GM12878 (cell line): ENCODE measurements at regions not wholly inside any gene's neighbourhood (a gene's known extent, or its start where the extent isn't known, plus 50 kb on each side); places are given as distances from the start of the nearest gene placed in this dataset.

Source experiments
- BHLHE40 ChIP-seq, 2 experiments: fragments of 450-650 bp in 1 of 2; IDR thresholded peaks; 2 replicates each; pipeline ENCODE4 v1.6.1; 2011 to 2017; ENCODE audit warnings: low read depth in 2 of 2, borderline replicate concordance in 1 of 2, improper control_type of control experiment in 1 of 2, low read length in 1 of 2, mild to moderate bottlenecking in 1 of 2
- CHD2 ChIP-seq: IDR thresholded peaks from 2 replicates; pipeline ENCODE4 v1.6.1; 2011; ENCODE audit warnings: low read depth, low read length, improper control_type of control experiment, borderline replicate concordance
- EP300 ChIP-seq, 2 experiments: fragments of 150-350 bp in 1 of 2; IDR thresholded peaks; 2 replicates each; pipeline ENCODE4 v1.6.1; 2011 to 2012; ENCODE audit warnings: low read depth in 2 of 2, low read length in 2 of 2, borderline replicate concordance in 1 of 2, improper control_type of control experiment in 1 of 2, inconsistent platforms in 1 of 2; ENCODE audit not compliant: control insufficient read depth in 1 of 2
- FOXM1 ChIP-seq: IDR thresholded peaks from 2 replicates; pipeline ENCODE4 v1.6.1; 2012; ENCODE audit warnings: low read depth, mild to moderate bottlenecking, inconsistent platforms, low read length, moderate library complexity
- NRF1 ChIP-seq: conservative IDR thresholded peaks from 2 replicates; pipeline ENCODE4 v1.6.1; 2011; ENCODE audit warnings: mild to moderate bottlenecking, low read depth, low read length, improper control_type of control experiment
- POLR2A ChIP-seq: IDR thresholded peaks from 2 replicates; pipeline ENCODE4 v1.6.1; 2011; ENCODE audit warnings: low read depth, mild to moderate bottlenecking, low read length
- SIN3A ChIP-seq: IDR thresholded peaks from 2 replicates; pipeline ENCODE4 v1.6.1; 2012; ENCODE audit warnings: low read depth, low read length, improper control_type of control experiment
- ZSCAN29 ChIP-seq: fragments of 450-650 bp; IDR thresholded peaks from 2 replicates; pipeline ENCODE4 v1.6.1; 2017; ENCODE audit warnings: mild to moderate bottlenecking, moderate library complexity
- TF ChIP-seq, protein P1 (sequence below), 3 experiments: IDR thresholded peaks in 2 of 3; conservative IDR thresholded peaks in 1 of 3; 2 replicates each; pipeline ENCODE4 v1.5.1; 2011; ENCODE audit warnings: low read depth in 3 of 3, low read length in 3 of 3, mild to moderate bottlenecking in 3 of 3, control low read depth in 2 of 3, moderate library complexity in 2 of 3, inconsistent platforms in 1 of 3, mixed read lengths in 1 of 3; ENCODE audit not compliant: control insufficient read depth in 2 of 3, insufficient read depth in 1 of 3; ENCODE audit errors: extremely low read depth in 1 of 3
- TF ChIP-seq, protein P2 (sequence below): fragments of 450-650 bp; formaldehyde crosslinking; IDR thresholded peaks from 2 replicates; pipeline ENCODE4 v1.4.0; 2022; ENCODE audit warnings: mild to moderate bottlenecking, moderate library complexity
- TF ChIP-seq, protein P3 (sequence below): IDR thresholded peaks from 2 replicates; pipeline ENCODE4 v1.6.1; 2012; ENCODE audit warnings: improper control_type of control experiment, low read depth, low read length; ENCODE audit not compliant: insufficient replicate concordance
- TF ChIP-seq, protein P4 (sequence below): IDR thresholded peaks from 2 replicates; pipeline ENCODE4 v1.6.1; 2011; ENCODE audit warnings: borderline replicate concordance, low read depth, mild to moderate bottlenecking, moderate library complexity, mixed read lengths, low read length; ENCODE audit not compliant: insufficient read depth; ENCODE audit errors: extremely low read length
- TF ChIP-seq, protein P5 (sequence below): fragments of 450-650 bp; IDR thresholded peaks from 2 replicates; pipeline ENCODE4 v1.6.1; 2016; ENCODE audit warnings: mild to moderate bottlenecking

DNA sequence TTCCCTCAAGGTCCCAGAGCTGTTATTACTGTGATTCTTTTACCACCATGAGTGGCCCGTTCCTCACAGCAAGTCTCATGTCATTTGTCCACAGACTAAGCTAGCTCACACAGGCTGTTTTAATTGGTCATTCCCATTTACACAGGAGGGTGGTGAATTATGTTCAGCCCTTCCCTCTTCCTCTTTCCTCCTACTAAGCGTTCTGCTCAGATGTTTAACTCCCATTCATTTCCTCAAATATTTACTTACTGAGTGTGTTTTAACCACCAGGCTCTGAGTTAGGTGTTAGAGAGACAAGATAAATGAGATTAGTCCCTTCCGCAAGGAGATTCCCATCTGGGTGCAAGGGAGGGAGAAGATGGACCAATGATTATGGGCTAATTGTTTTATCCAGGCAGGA lies 403.6 kb upstream of the ACVR2A start:
- TF ChIP-seq, protein P1, sequence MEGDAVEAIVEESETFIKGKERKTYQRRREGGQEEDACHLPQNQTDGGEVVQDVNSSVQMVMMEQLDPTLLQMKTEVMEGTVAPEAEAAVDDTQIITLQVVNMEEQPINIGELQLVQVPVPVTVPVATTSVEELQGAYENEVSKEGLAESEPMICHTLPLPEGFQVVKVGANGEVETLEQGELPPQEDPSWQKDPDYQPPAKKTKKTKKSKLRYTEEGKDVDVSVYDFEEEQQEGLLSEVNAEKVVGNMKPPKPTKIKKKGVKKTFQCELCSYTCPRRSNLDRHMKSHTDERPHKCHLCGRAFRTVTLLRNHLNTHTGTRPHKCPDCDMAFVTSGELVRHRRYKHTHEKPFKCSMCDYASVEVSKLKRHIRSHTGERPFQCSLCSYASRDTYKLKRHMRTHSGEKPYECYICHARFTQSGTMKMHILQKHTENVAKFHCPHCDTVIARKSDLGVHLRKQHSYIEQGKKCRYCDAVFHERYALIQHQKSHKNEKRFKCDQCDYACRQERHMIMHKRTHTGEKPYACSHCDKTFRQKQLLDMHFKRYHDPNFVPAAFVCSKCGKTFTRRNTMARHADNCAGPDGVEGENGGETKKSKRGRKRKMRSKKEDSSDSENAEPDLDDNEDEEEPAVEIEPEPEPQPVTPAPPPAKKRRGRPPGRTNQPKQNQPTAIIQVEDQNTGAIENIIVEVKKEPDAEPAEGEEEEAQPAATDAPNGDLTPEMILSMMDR (IDR thresholded peaks at IDR 0.05 in 2 of 3, conservative IDR thresholded peaks at IDR 0.05 in 1 of 3; ENCODE audit: control insufficient read depth in 2 of 3, extremely low read depth in 1 of 3, insufficient read depth in 1 of 3, low read depth in 3 of 3, low read length in 3 of 3) = no peak
- TF ChIP-seq EP300 (IDR thresholded peaks at IDR 0.05; ENCODE audit: borderline replicate concordance in 1 of 2, control insufficient read depth in 1 of 2, low read depth in 2 of 2, low read length in 2 of 2) (no peak), POLR2A (no peak), ZSCAN29 (no peak), NRF1 (no peak), SIN3A (no peak), FOXM1 (no peak), CHD2 (no peak), BHLHE40 (IDR thresholded peaks at IDR 0.05; ENCODE audit: borderline replicate concordance in 1 of 2, low read depth in 2 of 2, low read length in 1 of 2) (no peak)
- TF ChIP-seq, protein P2, sequence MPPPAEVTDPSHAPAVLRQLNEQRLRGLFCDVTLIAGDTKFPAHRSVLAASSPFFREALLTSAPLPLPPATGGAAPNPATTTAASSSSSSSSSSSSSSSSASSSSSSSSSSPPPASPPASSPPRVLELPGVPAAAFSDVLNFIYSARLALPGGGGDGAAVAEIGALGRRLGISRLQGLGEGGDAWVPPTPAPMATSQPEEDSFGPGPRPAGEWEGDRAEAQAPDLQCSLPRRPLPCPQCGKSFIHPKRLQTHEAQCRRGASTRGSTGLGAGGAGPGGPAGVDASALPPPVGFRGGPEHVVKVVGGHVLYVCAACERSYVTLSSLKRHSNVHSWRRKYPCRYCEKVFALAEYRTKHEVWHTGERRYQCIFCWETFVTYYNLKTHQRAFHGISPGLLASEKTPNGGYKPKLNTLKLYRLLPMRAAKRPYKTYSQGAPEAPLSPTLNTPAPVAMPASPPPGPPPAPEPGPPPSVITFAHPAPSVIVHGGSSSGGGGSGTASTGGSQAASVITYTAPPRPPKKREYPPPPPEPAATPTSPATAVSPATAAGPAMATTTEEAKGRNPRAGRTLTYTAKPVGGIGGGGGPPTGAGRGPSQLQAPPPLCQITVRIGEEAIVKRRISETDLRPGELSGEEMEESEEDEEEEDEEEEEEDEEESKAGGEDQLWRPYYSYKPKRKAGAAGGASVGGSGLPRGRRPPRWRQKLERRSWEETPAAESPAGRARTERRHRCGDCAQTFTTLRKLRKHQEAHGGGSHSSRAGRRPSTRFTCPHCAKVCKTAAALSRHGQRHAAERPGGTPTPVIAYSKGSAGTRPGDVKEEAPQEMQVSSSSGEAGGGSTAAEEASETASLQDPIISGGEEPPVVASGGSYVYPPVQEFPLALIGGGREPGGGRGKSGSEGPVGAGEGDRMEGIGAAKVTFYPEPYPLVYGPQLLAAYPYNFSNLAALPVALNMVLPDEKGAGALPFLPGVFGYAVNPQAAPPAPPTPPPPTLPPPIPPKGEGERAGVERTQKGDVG = no peak
- TF ChIP-seq, protein P3, sequence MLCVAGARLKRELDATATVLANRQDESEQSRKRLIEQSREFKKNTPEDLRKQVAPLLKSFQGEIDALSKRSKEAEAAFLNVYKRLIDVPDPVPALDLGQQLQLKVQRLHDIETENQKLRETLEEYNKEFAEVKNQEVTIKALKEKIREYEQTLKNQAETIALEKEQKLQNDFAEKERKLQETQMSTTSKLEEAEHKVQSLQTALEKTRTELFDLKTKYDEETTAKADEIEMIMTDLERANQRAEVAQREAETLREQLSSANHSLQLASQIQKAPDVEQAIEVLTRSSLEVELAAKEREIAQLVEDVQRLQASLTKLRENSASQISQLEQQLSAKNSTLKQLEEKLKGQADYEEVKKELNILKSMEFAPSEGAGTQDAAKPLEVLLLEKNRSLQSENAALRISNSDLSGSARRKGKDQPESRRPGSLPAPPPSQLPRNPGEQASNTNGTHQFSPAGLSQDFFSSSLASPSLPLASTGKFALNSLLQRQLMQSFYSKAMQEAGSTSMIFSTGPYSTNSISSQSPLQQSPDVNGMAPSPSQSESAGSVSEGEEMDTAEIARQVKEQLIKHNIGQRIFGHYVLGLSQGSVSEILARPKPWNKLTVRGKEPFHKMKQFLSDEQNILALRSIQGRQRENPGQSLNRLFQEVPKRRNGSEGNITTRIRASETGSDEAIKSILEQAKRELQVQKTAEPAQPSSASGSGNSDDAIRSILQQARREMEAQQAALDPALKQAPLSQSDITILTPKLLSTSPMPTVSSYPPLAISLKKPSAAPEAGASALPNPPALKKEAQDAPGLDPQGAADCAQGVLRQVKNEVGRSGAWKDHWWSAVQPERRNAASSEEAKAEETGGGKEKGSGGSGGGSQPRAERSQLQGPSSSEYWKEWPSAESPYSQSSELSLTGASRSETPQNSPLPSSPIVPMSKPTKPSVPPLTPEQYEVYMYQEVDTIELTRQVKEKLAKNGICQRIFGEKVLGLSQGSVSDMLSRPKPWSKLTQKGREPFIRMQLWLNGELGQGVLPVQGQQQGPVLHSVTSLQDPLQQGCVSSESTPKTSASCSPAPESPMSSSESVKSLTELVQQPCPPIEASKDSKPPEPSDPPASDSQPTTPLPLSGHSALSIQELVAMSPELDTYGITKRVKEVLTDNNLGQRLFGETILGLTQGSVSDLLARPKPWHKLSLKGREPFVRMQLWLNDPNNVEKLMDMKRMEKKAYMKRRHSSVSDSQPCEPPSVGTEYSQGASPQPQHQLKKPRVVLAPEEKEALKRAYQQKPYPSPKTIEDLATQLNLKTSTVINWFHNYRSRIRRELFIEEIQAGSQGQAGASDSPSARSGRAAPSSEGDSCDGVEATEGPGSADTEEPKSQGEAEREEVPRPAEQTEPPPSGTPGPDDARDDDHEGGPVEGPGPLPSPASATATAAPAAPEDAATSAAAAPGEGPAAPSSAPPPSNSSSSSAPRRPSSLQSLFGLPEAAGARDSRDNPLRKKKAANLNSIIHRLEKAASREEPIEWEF = no peak
- TF ChIP-seq, protein P4, sequence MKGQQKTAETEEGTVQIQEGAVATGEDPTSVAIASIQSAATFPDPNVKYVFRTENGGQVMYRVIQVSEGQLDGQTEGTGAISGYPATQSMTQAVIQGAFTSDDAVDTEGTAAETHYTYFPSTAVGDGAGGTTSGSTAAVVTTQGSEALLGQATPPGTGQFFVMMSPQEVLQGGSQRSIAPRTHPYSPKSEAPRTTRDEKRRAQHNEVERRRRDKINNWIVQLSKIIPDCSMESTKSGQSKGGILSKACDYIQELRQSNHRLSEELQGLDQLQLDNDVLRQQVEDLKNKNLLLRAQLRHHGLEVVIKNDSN = no peak
- TF ChIP-seq, protein P5, sequence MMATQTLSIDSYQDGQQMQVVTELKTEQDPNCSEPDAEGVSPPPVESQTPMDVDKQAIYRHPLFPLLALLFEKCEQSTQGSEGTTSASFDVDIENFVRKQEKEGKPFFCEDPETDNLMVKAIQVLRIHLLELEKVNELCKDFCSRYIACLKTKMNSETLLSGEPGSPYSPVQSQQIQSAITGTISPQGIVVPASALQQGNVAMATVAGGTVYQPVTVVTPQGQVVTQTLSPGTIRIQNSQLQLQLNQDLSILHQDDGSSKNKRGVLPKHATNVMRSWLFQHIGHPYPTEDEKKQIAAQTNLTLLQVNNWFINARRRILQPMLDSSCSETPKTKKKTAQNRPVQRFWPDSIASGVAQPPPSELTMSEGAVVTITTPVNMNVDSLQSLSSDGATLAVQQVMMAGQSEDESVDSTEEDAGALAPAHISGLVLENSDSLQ = no peak
